ENCODE measurements at regions not wholly inside any gene's neighbourhood (a gene's known extent, or its start where the extent isn't known, plus 50 kb on each side); places are given as distances from the start of the nearest gene placed in this dataset.

GRCh38 chr1:30188329-30188728 is 535.1 kb downstream of the MATN1 start:
- no TSS peak for BruUV-seq (replicated peaks)
- Histone ChIP-seq H3K27me3 (ENCODE audit: insufficient read depth, low read length) (peaks cover 25% of the 10 kb centered on the region; the same call in 1 of the 2 replicates), H2AFZ (ENCODE audit: low read depth, low read length, poor library complexity, severe bottlenecking) (no peak overlapping the region), H3K27ac (ENCODE audit: low read depth, low read length) (no peak overlapping the region), H3K4me2 (ENCODE audit: low read length) (no peak overlapping the region), H4K20me1 (ENCODE audit: insufficient read depth) (no peaks in the 10 kb centered on the region), H3K4me1 (ENCODE audit: control insufficient read depth in 1 of 2, insufficient read depth in 2 of 2, low read length in 2 of 2) (peaks cover 5 to 11% of the 10 kb centered on the region in 2 experiments; a peak in 3 of 4 replicates), H3K36me3 (ENCODE audit: control insufficient read depth in 1 of 2, insufficient read depth in 2 of 2, low read length in 2 of 2) (no peaks in the 10 kb centered on the region), H3K9me2 (ENCODE audit: insufficient read depth) (no peaks in the 10 kb centered on the region), H3K9me3 (ENCODE audit: control insufficient read depth in 1 of 2, insufficient read depth in 1 of 2, low read depth in 1 of 2, low read length in 2 of 2) (no peaks in the 10 kb centered on the region), H3K9ac (ENCODE audit: low read length) (no peak overlapping the region), H3K4me3 (replicated peaks in 1 of 2; ENCODE audit: low read depth in 1 of 2, low read length in 2 of 2) (no peak overlapping the region), H3K79me2 (ENCODE audit: insufficient read depth, low read length) (no peaks in the 10 kb centered on the region)
- ChIA-PET POLR2A (no interaction called here), CTCF (no interaction called here), RAD21 (ENCODE audit: low non-redundant PET in 1 of 2, low total read pairs in 2 of 2, uncharacterized antibody in 2 of 2, unreplicated experiment in 2 of 2) (no interaction called here)
- DNase-seq (ENCODE audit: low read depth, low spot score) (no peak), ATAC-seq (no peak)
- TF ChIP-seq ZFX (IDR thresholded peaks at IDR 0.05) (no peak), JUND (IDR thresholded peaks at IDR 0.05) (no peak), ZNF274 (IDR thresholded peaks at IDR 0.05; ENCODE audit: low read depth, low read length) (no peak), SRF (IDR thresholded peaks at IDR 0.05; ENCODE audit: low read depth) (no peak), CEBPB (IDR thresholded peaks at IDR 0.05; ENCODE audit: low read depth) (no peak), RAD21 (IDR thresholded peaks at IDR 0.05; ENCODE audit: low read depth) (no peak), CTCF (IDR thresholded peaks at IDR 0.05 in 2 of 3, conservative IDR thresholded peaks at IDR 0.05 in 1 of 3; ENCODE audit: borderline replicate concordance in 1 of 3, insufficient read depth in 1 of 3, low read depth in 2 of 3, low read length in 2 of 3) (no peak), POLR2A (IDR thresholded peaks at IDR 0.05; ENCODE audit: borderline replicate concordance, extremely low read depth, insufficient read depth, insufficient read length) (no peak), CBX3 (IDR thresholded peaks at IDR 0.05; ENCODE audit: low read depth) (no peak), POLR2AphosphoS5 (IDR thresholded peaks at IDR 0.05; ENCODE audit: low read depth, low read length) (no peak), SP1 (IDR thresholded peaks at IDR 0.05; ENCODE audit: low read depth) (no peak), EGR1 (IDR thresholded peaks at IDR 0.05; ENCODE audit: low read depth) (no peak), EZH2phosphoT487 (IDR thresholded peaks at IDR 0.05; ENCODE audit: borderline replicate concordance) (no peak), REST (IDR thresholded peaks at IDR 0.05; ENCODE audit: low read depth) (no peak), ATF3 (IDR thresholded peaks at IDR 0.05) (no peak), EZH2 (IDR thresholded peaks at IDR 0.05) (no peak), ZBTB33 (IDR thresholded peaks at IDR 0.05; ENCODE audit: extremely low read depth, insufficient replicate concordance, low read length) (no peak), YY1 (IDR thresholded peaks at IDR 0.05; ENCODE audit: extremely low read depth, insufficient replicate concordance, low read depth, low read length) (no peak)
- TF ChIP-seq, protein P1, sequence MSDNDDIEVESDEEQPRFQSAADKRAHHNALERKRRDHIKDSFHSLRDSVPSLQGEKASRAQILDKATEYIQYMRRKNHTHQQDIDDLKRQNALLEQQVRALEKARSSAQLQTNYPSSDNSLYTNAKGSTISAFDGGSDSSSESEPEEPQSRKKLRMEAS (IDR thresholded peaks at IDR 0.05): no peak
- intact Hi-C loops (cut with micrococcal nuclease): no loop called here

Measured in HCT116 (cell line).